ENCODE measurements at regions not wholly inside any gene's neighbourhood (a gene's known extent, or its start where the extent isn't known, plus 50 kb on each side); places are given as distances from the start of the nearest gene placed in this dataset.

DNA sequence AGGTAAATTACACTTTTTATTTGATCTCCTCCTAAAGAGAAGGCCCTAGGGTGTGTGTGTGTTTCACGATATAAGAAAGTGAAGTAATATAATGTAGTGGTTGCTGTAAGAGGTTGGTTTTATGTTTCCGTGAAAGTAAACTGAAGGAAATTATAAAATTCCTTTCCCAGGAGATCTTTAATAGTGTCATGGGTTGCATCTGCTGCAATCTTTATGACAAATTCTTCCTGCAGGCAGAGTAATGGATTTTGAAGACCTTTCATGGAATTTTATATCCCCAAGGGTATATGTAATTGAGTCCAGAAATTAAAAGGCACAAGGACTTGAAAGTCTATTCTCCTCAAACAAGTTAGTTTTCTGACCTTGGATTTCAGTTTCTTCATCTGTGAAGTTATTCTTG is 538.6 kb downstream of the ANKRD50 start:
- no peak for DNase-seq
- no peaks in the 10 kb centered on the region for H3K9me2 ChIP-seq
- H3K27ac ChIP-seq (ENCODE audit: low read depth in 2 of 2, low read length in 1 of 2) = no peak overlapping the region
- H3K79me2 ChIP-seq (ENCODE audit: insufficient read depth) = no peaks in the 10 kb centered on the region
- POLR2A ChIA-PET = no interaction called here
- WGBS (ENCODE audit: low lambda C conversion rate) = 95% methylated on average over 2 of the region's 2 CpGs
- peaks cover 0 to 10% of the 10 kb centered on the region in 2 experiments; a peak in 1 of 4 replicates for H3K4me1 ChIP-seq (ENCODE audit: control insufficient read depth in 1 of 2, insufficient read depth in 2 of 2, low read depth in 1 of 2, low read length in 1 of 2)
- no peaks in the 10 kb centered on the region for H3K9me3 ChIP-seq
- no peak overlapping the region for H3K9ac ChIP-seq
- no peaks in the 10 kb centered on the region for H3K27me3 ChIP-seq (ENCODE audit: insufficient read depth)
- CTCF ChIA-PET = interaction anchor here (0.7 kb wide), 1 partner anchor 418 kb away, joined by 3 read pairs; no protein-coding TSS in a partner anchor
- H3K36me3 ChIP-seq (replicated peaks in 1 of 2; ENCODE audit: control insufficient read depth in 1 of 2, insufficient read depth in 2 of 2, low read length in 1 of 2) = no peaks in the 10 kb centered on the region
- H4K20me1 ChIP-seq (ENCODE audit: insufficient read depth) = no peaks in the 10 kb centered on the region
- peaks cover 4% of the 10 kb centered on the region for H3F3A ChIP-seq (replicated peaks; ENCODE audit: insufficient read depth)
- TF ChIP-seq ELF1 (IDR thresholded peaks at IDR 0.05) (no peak), NFIC (IDR thresholded peaks at IDR 0.05; ENCODE audit: borderline replicate concordance) (no peak), NRF1 (IDR thresholded peaks at IDR 0.05; ENCODE audit: low read depth, low read length) (no peak), TAF1 (IDR thresholded peaks at IDR 0.05; ENCODE audit: borderline replicate concordance, low read depth, low read length) (no peak), GATA2 (CRISPR knock-in tag; IDR thresholded peaks at IDR 0.05) (no peak), RFX5 (IDR thresholded peaks at IDR 0.05; ENCODE audit: low read length) (no peak), FOXM1 (IDR thresholded peaks at IDR 0.05; ENCODE audit: low read depth) (no peak), YY1 (IDR thresholded peaks at IDR 0.05; ENCODE audit: low read depth) (no peak), POLR2AphosphoS5 (IDR thresholded peaks at IDR 0.05; ENCODE audit: low read depth, low read length) (no peak)
- TF ChIP-seq, protein P1, sequence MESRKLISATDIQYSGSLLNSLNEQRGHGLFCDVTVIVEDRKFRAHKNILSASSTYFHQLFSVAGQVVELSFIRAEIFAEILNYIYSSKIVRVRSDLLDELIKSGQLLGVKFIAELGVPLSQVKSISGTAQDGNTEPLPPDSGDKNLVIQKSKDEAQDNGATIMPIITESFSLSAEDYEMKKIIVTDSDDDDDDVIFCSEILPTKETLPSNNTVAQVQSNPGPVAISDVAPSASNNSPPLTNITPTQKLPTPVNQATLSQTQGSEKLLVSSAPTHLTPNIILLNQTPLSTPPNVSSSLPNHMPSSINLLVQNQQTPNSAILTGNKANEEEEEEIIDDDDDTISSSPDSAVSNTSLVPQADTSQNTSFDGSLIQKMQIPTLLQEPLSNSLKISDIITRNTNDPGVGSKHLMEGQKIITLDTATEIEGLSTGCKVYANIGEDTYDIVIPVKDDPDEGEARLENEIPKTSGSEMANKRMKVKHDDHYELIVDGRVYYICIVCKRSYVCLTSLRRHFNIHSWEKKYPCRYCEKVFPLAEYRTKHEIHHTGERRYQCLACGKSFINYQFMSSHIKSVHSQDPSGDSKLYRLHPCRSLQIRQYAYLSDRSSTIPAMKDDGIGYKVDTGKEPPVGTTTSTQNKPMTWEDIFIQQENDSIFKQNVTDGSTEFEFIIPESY (IDR thresholded peaks at IDR 0.05; ENCODE audit: borderline replicate concordance, low read depth) = no peak
- TF ChIP-seq, protein P2, sequence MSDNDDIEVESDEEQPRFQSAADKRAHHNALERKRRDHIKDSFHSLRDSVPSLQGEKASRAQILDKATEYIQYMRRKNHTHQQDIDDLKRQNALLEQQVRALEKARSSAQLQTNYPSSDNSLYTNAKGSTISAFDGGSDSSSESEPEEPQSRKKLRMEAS (IDR thresholded peaks at IDR 0.05; ENCODE audit: low read depth) = no peak
- H2AFZ ChIP-seq (ENCODE audit: low read depth) = no peak overlapping the region
- H3K4me3 ChIP-seq (ENCODE audit: low read depth in 2 of 2, low read length in 1 of 2) = no peak overlapping the region
- no peak overlapping the region for H3K4me2 ChIP-seq

DNA sequence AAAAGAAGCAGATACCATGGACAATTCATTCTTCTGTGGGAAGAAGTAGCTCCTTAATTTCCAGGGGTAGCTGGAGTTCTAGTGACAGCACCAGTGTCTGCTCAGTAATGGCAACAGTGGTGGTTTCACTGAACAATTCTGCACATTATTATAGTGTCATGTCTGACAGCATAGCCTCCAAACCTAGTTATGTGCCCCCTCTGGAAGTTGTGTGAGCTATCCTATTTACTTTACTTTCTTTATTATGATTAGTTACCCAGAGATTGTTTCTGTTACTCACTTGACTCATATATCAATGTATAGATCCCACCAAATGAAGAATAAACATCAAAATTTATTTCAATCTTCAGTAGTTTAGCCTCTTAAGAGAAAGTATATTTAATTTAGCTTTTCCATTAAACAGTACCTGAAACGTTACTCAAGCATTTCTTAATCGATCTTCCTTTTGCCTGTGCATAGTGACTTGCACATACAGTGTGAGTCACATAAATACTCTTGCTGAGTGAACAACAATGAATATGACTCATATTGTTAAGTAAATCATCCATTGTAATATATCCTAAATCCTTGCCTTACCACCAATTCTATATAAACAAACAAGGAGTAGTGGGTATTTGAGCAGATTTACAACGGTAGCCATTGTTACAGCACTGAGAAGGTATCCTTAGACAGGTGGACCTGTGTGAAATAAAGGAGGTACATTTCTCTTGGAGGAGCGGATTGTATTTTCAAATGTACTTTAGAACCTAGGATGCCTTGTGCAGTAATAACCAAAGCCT is 534.7 kb downstream of the ANKRD50 start:
- 42% methylated on average over 4 of the region's 4 CpGs for WGBS (ENCODE audit: low lambda C conversion rate)
- H3K27me3 ChIP-seq (ENCODE audit: insufficient read depth) = no peaks in the 10 kb centered on the region
- DNase-seq = no peak
- H3K79me2 ChIP-seq (ENCODE audit: insufficient read depth) = no peaks in the 10 kb centered on the region
- H3K27ac ChIP-seq (ENCODE audit: low read depth in 2 of 2, low read length in 1 of 2) = peak overlapping the region in 1 of 2 experiments; percentile 49; a peak in 2 of 4 replicates
- no peak overlapping the region for H3K4me3 ChIP-seq (ENCODE audit: low read depth in 2 of 2, low read length in 1 of 2)
- H3K9me2 ChIP-seq = no peaks in the 10 kb centered on the region
- CTCF ChIA-PET = no interaction called here
- no peaks in the 10 kb centered on the region for H3K9me3 ChIP-seq
- H4K20me1 ChIP-seq (ENCODE audit: insufficient read depth) = no peaks in the 10 kb centered on the region
- H3K4me1 ChIP-seq (ENCODE audit: control insufficient read depth in 1 of 2, insufficient read depth in 2 of 2, low read depth in 1 of 2, low read length in 1 of 2) = peaks cover 0 to 18% of the 10 kb centered on the region in 2 experiments; a peak in 2 of 4 replicates
- H3F3A ChIP-seq (replicated peaks; ENCODE audit: insufficient read depth) = peaks cover 4% of the 10 kb centered on the region
- POLR2A ChIA-PET = no interaction called here
- no peak overlapping the region for H3K9ac ChIP-seq
- H3K36me3 ChIP-seq (replicated peaks in 1 of 2; ENCODE audit: control insufficient read depth in 1 of 2, insufficient read depth in 2 of 2, low read length in 1 of 2) = no peaks in the 10 kb centered on the region
- TF ChIP-seq JUND (IDR thresholded peaks at IDR 0.05) = peak; percentile 80
- TF ChIP-seq NRF1 (IDR thresholded peaks at IDR 0.05; ENCODE audit: low read depth, low read length) = no peak
- TF ChIP-seq, protein P3, sequence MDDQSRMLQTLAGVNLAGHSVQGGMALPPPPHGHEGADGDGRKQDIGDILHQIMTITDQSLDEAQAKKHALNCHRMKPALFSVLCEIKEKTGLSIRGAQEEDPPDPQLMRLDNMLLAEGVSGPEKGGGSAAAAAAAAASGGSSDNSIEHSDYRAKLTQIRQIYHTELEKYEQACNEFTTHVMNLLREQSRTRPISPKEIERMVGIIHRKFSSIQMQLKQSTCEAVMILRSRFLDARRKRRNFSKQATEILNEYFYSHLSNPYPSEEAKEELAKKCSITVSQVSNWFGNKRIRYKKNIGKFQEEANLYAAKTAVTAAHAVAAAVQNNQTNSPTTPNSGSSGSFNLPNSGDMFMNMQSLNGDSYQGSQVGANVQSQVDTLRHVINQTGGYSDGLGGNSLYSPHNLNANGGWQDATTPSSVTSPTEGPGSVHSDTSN (IDR thresholded peaks at IDR 0.05) = peak; percentile 48
- peak; percentile 90 for TF ChIP-seq FOSL2 (IDR thresholded peaks at IDR 0.05; ENCODE audit: borderline replicate concordance, low read depth)
- TF ChIP-seq GABPA (IDR thresholded peaks at IDR 0.05; ENCODE audit: low read depth) = no peak
- 0 out of 2 replicates have a peak, but pooled peaks have one; percentile 16 for TF ChIP-seq TEAD4 (IDR thresholded peaks at IDR 0.05; ENCODE audit: borderline replicate concordance, insufficient read depth)
- no peak for TF ChIP-seq RXRA (IDR thresholded peaks at IDR 0.05; ENCODE audit: borderline replicate concordance, low read depth)
- peak overlapping the region; percentile 12; the same call in 1 of the 2 replicates for H3K4me2 ChIP-seq
- H2AFZ ChIP-seq (ENCODE audit: low read depth) = no peak overlapping the region

Measured in SK-N-SH (cell line).